Endothelial cell of umbilical vein (primary cell): ENCODE measurements at regions not wholly inside any gene's neighbourhood (a gene's known extent, or its start where the extent isn't known, plus 50 kb on each side); places are given as distances from the start of the nearest gene placed in this dataset.

ENCODE experiments used
- CTCF ChIP-seq, 2 donors: IDR thresholded peaks; 1 replicate in 1 of 2; 2 replicates in 1 of 2; pipeline ENCODE4 v1.5.1; 2011; ENCODE audit warnings: low read length in 2 of 2, mild to moderate bottlenecking in 2 of 2, moderate library complexity in 2 of 2, control low read depth in 1 of 2, inconsistent platforms in 1 of 2, low read depth in 1 of 2; ENCODE audit not compliant: insufficient read depth in 1 of 2; ENCODE audit errors: extremely low read depth in 1 of 2
- EZH2 ChIP-seq: IDR thresholded peaks from 2 replicates; pipeline ENCODE4 v1.6.1; 2012; ENCODE audit warnings: borderline replicate concordance, low read depth, mild to moderate bottlenecking, moderate library complexity, low read length, inconsistent platforms; ENCODE audit not compliant: severe bottlenecking
- FOS ChIP-seq: IDR thresholded peaks from 2 replicates; pipeline ENCODE4 v1.6.1; 2011; ENCODE audit warnings: mild to moderate bottlenecking, low read length, moderate library complexity, borderline replicate concordance; ENCODE audit not compliant: insufficient read depth
- JUN ChIP-seq: IDR thresholded peaks from 2 replicates; pipeline ENCODE4 v1.6.1; 2011; ENCODE audit warnings: borderline replicate concordance, low read depth; ENCODE audit not compliant: insufficient read length, insufficient read depth
- MAX ChIP-seq: IDR thresholded peaks from 2 replicates; pipeline ENCODE4 v1.6.1; 2011; ENCODE audit not compliant: insufficient read depth, insufficient read length
- MYC ChIP-seq: IDR thresholded peaks from one replicate; pipeline ENCODE4 v1.6.1; 2011; ENCODE audit warnings: mild to moderate bottlenecking, low read depth, low read length
- POLR2A ChIP-seq: IDR thresholded peaks from 2 replicates; pipeline ENCODE4 v1.6.1; 2012; ENCODE audit warnings: low read depth, mild to moderate bottlenecking, control low read depth, low read length
- POLR2AphosphoS5 ChIP-seq: IDR thresholded peaks from 2 replicates; pipeline ENCODE4 v1.6.1; 2012; ENCODE audit warnings: low read depth, mild to moderate bottlenecking, control low read depth, low read length, moderate library complexity; ENCODE audit not compliant: insufficient read depth

GRCh38 chr3:9301091-9301490 lies 51.6 kb upstream of the SRGAP3 start:
- TF ChIP-seq CTCF (IDR thresholded peaks at IDR 0.05; ENCODE audit: extremely low read depth in 1 of 2, insufficient read depth in 1 of 2, low read depth in 1 of 2, low read length in 2 of 2) (no peak), MAX (no peak), FOS (no peak), EZH2 (no peak), POLR2A (no peak), MYC (no peak), POLR2AphosphoS5 (no peak), JUN (no peak)
